ENCODE measurements at regions not wholly inside any gene's neighbourhood (a gene's known extent, or its start where the extent isn't known, plus 50 kb on each side); places are given as distances from the start of the nearest gene placed in this dataset.

- TF ChIP-seq POLR2AphosphoS5 (IDR thresholded peaks at IDR 0.05; ENCODE audit: low read depth, low read length), result no peak
- TF ChIP-seq POLR2A (IDR thresholded peaks at IDR 0.05; ENCODE audit: low read depth, low read length), result no peak
Observed at GRCh38 chr4:114420069-114420468, 178.5 kb upstream of the UGT8 start.
